A549 (cell line): ENCODE measurements at regions not wholly inside any gene's neighbourhood (a gene's known extent, or its start where the extent isn't known, plus 50 kb on each side); places are given as distances from the start of the nearest gene placed in this dataset.

Source experiments
- BCL3 ChIP-seq: fragments of >200 bp; sonication (Bioruptor Twin); formaldehyde crosslinking; IDR thresholded peaks from 3 replicates; pipeline ENCODE4 v1.6.1; 2016
- CEBPB ChIP-seq, 2 experiments: fragments of >200 bp in 1 of 2; sonication (Bioruptor Twin) in 1 of 2; formaldehyde crosslinking in 1 of 2; IDR thresholded peaks; 2 replicates each; pipeline ENCODE4 v1.6.1; 2012 to 2016
- CHD2 ChIP-seq: fragments of 150-350 bp; IDR thresholded peaks from 2 replicates; pipeline ENCODE4 v1.6.1; 2014; ENCODE audit warnings: low read length; ENCODE audit not compliant: partially characterized antibody
- CTCF ChIP-seq: fragments of >200 bp; sonication (Bioruptor Twin); formaldehyde crosslinking; IDR thresholded peaks from 3 replicates; pipeline ENCODE4 v1.5.1; 2016
- EP300 ChIP-seq, 2 experiments: fragments of >200 bp; sonication (Bioruptor Twin); formaldehyde crosslinking; IDR thresholded peaks; 2 replicates in 1 of 2; 3 replicates in 1 of 2; pipeline ENCODE4 v1.6.1; 2016 to 2017
- ESRRA ChIP-seq: fragments of 150-350 bp; IDR thresholded peaks from 2 replicates; pipeline ENCODE4 v1.6.1; 2014; ENCODE audit warnings: mild to moderate bottlenecking, low read length, borderline replicate concordance
- HDAC2 ChIP-seq: fragments of 200-600 bp; sonication (generic); IDR thresholded peaks from 2 replicates; pipeline ENCODE4 v1.6.1; 2016
- JUN ChIP-seq, 2 experiments: fragments of >200 bp; sonication (Bioruptor Twin); formaldehyde crosslinking; IDR thresholded peaks; 2 replicates in 1 of 2; 3 replicates in 1 of 2; pipeline ENCODE4 v1.6.1; 2016 to 2017
- KDM5A ChIP-seq: fragments of 200-600 bp; sonication (generic); IDR thresholded peaks from 2 replicates; pipeline ENCODE4 v1.6.1; 2016; ENCODE audit warnings: antibody characterized with exemption, mild to moderate bottlenecking
- MAFK ChIP-seq: fragments of 450-650 bp; IDR thresholded peaks from 2 replicates; pipeline ENCODE4 v1.6.1; 2014; ENCODE audit not compliant: partially characterized antibody
- POLR2A ChIP-seq: IDR thresholded peaks from 2 replicates; pipeline ENCODE4 v1.6.1; 2012; ENCODE audit warnings: mild to moderate bottlenecking, low read length
- SREBF2 ChIP-seq: fragments of 450-650 bp; IDR thresholded peaks from 2 replicates; pipeline ENCODE4 v1.6.1; 2014; ENCODE audit warnings: mild to moderate bottlenecking, moderate library complexity
- ZC3H11A ChIP-seq: fragments of 450-650 bp; IDR thresholded peaks from 2 replicates; pipeline ENCODE4 v1.6.1; 2014; ENCODE audit warnings: antibody characterized with exemption, mild to moderate bottlenecking
- ZFP36 ChIP-seq: fragments of 450-650 bp; IDR thresholded peaks from 2 replicates; pipeline ENCODE4 v1.6.1; 2014; ENCODE audit warnings: borderline replicate concordance; ENCODE audit not compliant: partially characterized antibody

GRCh38 chr1:229017091-229017490 lies 253.8 kb upstream of the RAB4A start:
- TF ChIP-seq POLR2A (no peak), CTCF (no peak), ZFP36 (no peak), ESRRA (no peak), BCL3 (no peak), EP300 (IDR thresholded peaks at IDR 0.05) (no peak), HDAC2 (no peak), JUN (IDR thresholded peaks at IDR 0.05) (no peak), MAFK (no peak), CEBPB (IDR thresholded peaks at IDR 0.05) (no peak), ZC3H11A (no peak), KDM5A (no peak), CHD2 (no peak), SREBF2 (no peak)
